HG02763 (cell line): ENCODE measurements at regions not wholly inside any gene's neighbourhood (a gene's known extent, or its start where the extent isn't known, plus 50 kb on each side); places are given as distances from the start of the nearest gene placed in this dataset.

Experiments
- ATAC-seq: cut with Tn5 transposase; IDR thresholded peaks from one replicate; pipeline ENCODE4 v1.9.1; 2021; ENCODE audit warnings: mild to moderate bottlenecking, moderate library complexity; ENCODE audit not compliant: unreplicated experiment

DNA sequence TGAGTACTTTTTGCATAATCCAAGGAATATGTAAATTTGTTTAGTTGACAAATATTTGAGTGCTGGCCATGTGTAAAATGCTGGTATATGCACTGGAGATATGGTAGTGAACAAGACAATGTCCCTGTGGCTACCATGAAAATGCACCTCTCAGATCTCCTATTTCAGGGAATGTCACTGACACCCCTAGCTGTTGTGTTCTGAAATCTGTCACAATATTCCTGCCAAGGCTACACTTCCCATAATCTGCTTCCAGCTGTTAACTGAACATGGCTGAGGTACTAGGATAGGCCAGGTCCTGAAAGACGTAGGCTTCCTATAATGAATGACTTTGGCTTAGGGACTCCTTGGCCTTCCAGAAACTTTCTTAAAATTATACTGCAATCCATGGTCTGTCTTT lies 197.8 kb downstream of the ZNF648 start:
- ATAC-seq, result no peak

DNA sequence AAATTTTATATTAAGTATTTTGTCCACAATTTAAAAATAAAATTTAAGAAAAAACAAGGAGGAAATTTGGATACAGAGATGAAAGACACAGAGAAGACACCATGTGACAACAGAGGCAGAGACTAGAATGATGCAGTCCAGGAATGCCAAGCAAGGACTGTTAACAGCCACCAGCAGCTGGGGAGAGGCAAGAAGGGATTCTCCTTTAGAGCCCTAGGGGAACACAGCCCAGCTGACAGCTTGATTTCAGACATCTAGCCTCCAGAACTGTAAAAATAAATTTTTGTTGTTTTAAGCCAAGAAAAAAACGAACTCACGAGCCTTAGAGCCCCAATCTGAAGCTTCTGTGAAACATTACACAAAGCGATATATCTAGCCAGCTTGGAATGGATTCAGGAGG lies 198.5 kb downstream of the ZNF648 start:
- ATAC-seq, result no peak

DNA sequence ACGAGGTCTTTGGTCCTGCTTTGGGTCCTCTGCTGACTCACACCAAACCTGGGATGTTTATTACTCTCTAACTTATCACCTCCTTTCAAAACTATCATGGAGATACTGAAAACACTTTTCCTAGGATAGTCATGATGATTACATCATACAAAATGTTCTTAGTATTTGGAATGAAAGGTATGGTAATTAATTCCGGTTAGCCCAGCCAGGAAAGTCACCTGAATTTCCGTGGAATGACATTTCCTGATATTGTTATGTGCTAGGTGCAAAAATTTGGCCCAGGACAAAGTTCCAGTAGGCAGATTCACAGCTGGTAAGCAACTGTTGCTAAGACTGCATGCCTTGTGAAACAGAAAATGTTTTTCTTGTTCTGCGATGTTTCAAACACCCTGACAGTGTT lies 203.4 kb downstream of the ZNF648 start:
- ATAC-seq, result no peak
